Kidney epithelial cell (primary cell): ENCODE measurements at regions not wholly inside any gene's neighbourhood (a gene's known extent, or its start where the extent isn't known, plus 50 kb on each side); places are given as distances from the start of the nearest gene placed in this dataset.
"Not testable (repeated sequence)": the region's sequence is repeated elsewhere in the genome, so short reads cannot be mapped to it uniquely, and the experiment has no call there.

Source experiments
- DNase-seq: peaks from one replicate; pipeline ENCODE4 v3.0.0-alpha.2; 2010; ENCODE audit warnings: low read depth
- H3K27me3 ChIP-seq: 2 replicates; pipeline ENCODE4 v1.6.0; 2011; ENCODE audit warnings: low read length; ENCODE audit not compliant: control insufficient read depth, insufficient read depth
- H3K36me3 ChIP-seq: 2 replicates; pipeline ENCODE4 v1.5.1; 2011; ENCODE audit warnings: low read length; ENCODE audit not compliant: control insufficient read depth, insufficient read depth
- H3K4me3 ChIP-seq: 2 replicates; pipeline ENCODE4 v1.5.1; 2011; ENCODE audit warnings: low read depth, mild to moderate bottlenecking, control low read depth, low read length
- CTCF ChIP-seq: IDR thresholded peaks from 2 replicates; pipeline ENCODE4 v1.5.1; 2011; ENCODE audit warnings: mild to moderate bottlenecking, moderate library complexity, low read length, control low read depth, inconsistent platforms; ENCODE audit not compliant: insufficient read depth, poor library complexity, severe bottlenecking

- H3K4me3 ChIP-seq = no peak overlapping the region
- no peaks in the 10 kb centered on the region for H3K27me3 ChIP-seq
- DNase-seq = no peak
- H3K36me3 ChIP-seq = no peaks in the 10 kb centered on the region
- no peak for TF ChIP-seq CTCF
Measured at GRCh38 chr6:65979120-65979519, 272.1 kb upstream of the EYS start.

GRCh38 chr6:65971252-65971651, 264.2 kb upstream of the EYS start:
- not testable (repeated sequence) for H3K27me3 ChIP-seq, DNase-seq, H3K36me3 ChIP-seq, H3K4me3 ChIP-seq

- no peaks in the 10 kb centered on the region for H3K36me3 ChIP-seq
- DNase-seq = no peak
- TF ChIP-seq CTCF = no peak
- no peaks in the 10 kb centered on the region for H3K27me3 ChIP-seq
- no peak overlapping the region for H3K4me3 ChIP-seq
Measured at GRCh38 chr6:65964261-65964660, 257.2 kb upstream of the EYS start.

GRCh38 chr6:65955034-65955433, 248.0 kb upstream of the EYS start:
- H3K36me3 ChIP-seq = no peaks in the 10 kb centered on the region
- no peaks in the 10 kb centered on the region for H3K27me3 ChIP-seq
- no peak overlapping the region for H3K4me3 ChIP-seq
- TF ChIP-seq CTCF = no peak
- no peak for DNase-seq

- no peak overlapping the region for H3K4me3 ChIP-seq
- H3K27me3 ChIP-seq = no peaks in the 10 kb centered on the region
- DNase-seq = no peak
- no peak for TF ChIP-seq CTCF
- H3K36me3 ChIP-seq = no peaks in the 10 kb centered on the region
Measured at GRCh38 chr6:65948062-65948461, 241.0 kb upstream of the EYS start.

GRCh38 chr6:65943548-65943947, 236.5 kb upstream of the EYS start:
- Histone ChIP-seq H3K36me3 (no peaks in the 10 kb centered on the region), H3K27me3 (no peaks in the 10 kb centered on the region), H3K4me3 (no peak overlapping the region)
- DNase-seq = no peak
- no peak for TF ChIP-seq CTCF
